Colonic mucosa (tissue), 4 donors: ENCODE measurements at regions not wholly inside any gene's neighbourhood (a gene's known extent, or its start where the extent isn't known, plus 50 kb on each side); places are given as distances from the start of the nearest gene placed in this dataset.

Experiments
- DNase-seq: peaks from one replicate; pipeline ENCODE4 v3.0.0-alpha.2; 2020
- H3K27ac ChIP-seq: fragments of 200-600 bp; one replicate; pipeline ENCODE4 v1.8.0; 2021
- H3K27me3 ChIP-seq: fragments of 200-600 bp; one replicate; pipeline ENCODE4 v1.8.0; 2021
- H3K36me3 ChIP-seq: fragments of 200-600 bp; one replicate; pipeline ENCODE4 v1.8.0; 2021
- H3K4me1 ChIP-seq: fragments of 200-600 bp; one replicate; pipeline ENCODE4 v1.8.0; 2021; ENCODE audit warnings: mild to moderate bottlenecking
- H3K4me3 ChIP-seq: fragments of 200-600 bp; one replicate; pipeline ENCODE4 v1.8.0; 2021
- H3K9ac ChIP-seq, 2 donors: one replicate each; pipeline ENCODE4 v1.7.0; 2013; ENCODE audit warnings: control low read depth in 2 of 2, low read depth in 2 of 2, low read length in 2 of 2
- H3K9me3 ChIP-seq: fragments of 200-600 bp; one replicate; pipeline ENCODE4 v1.8.0; 2021
- intact Hi-C: fragments of 100-400 bp; cut with DNase I; formaldehyde crosslinking; loops from one replicate; pipeline ENCODE4 v1.14.1; 2022
- TF ChIP-seq, protein P1 (sequence below): fragments of 200-600 bp; IDR thresholded peaks from one replicate; pipeline ENCODE4 v1.8.0; 2022; ENCODE audit warnings: antibody characterized with exemption, mild to moderate bottlenecking
- donor health status: healthy.
- donor health status: DM: no; HTN: no; CAD: no.
- donor health status: DM: no; HTN: no; CAD: no.

DNA sequence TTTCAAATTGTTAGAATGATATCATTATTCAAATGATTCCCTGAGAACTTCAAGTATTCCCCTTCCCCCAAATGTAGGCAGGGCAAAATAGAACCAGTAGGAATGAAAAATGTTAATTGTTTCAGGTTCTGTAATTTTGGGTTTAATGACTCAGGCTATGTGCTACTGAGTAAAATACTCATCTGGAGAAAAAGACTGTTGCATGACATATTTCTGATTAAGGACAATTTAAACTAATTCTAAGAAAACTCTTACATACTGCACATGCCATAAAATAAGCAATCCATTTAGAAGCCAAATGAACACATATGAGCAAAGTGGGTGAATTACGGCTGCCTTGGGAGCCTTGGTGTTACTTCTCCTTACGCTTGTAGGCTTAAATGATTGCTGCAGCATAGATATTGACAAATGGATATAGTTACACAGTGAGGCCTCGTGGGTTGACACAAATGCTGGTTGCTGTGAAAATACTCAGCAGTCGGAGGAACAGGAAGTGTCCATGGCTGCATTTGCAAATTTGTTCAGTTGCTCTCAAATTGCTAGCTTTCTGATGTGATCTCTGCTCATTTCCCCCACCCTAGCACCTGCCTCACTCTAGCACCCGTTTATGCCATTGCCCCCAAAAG lies 174.9 kb upstream of the DMAC1 start:
- no peak overlapping the region for H3K27ac ChIP-seq
- H3K4me3 ChIP-seq, result no peak overlapping the region
- no peak overlapping the region for H3K9ac ChIP-seq
- H3K4me1 ChIP-seq, result no peaks in the 10 kb centered on the region
- TF ChIP-seq, protein P1, sequence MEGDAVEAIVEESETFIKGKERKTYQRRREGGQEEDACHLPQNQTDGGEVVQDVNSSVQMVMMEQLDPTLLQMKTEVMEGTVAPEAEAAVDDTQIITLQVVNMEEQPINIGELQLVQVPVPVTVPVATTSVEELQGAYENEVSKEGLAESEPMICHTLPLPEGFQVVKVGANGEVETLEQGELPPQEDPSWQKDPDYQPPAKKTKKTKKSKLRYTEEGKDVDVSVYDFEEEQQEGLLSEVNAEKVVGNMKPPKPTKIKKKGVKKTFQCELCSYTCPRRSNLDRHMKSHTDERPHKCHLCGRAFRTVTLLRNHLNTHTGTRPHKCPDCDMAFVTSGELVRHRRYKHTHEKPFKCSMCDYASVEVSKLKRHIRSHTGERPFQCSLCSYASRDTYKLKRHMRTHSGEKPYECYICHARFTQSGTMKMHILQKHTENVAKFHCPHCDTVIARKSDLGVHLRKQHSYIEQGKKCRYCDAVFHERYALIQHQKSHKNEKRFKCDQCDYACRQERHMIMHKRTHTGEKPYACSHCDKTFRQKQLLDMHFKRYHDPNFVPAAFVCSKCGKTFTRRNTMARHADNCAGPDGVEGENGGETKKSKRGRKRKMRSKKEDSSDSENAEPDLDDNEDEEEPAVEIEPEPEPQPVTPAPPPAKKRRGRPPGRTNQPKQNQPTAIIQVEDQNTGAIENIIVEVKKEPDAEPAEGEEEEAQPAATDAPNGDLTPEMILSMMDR, result no peak
- no peaks in the 10 kb centered on the region for H3K27me3 ChIP-seq
- intact Hi-C loops, result no loop called here
- H3K9me3 ChIP-seq, result no peaks in the 10 kb centered on the region
- no peak for DNase-seq
- no peaks in the 10 kb centered on the region for H3K36me3 ChIP-seq

DNA sequence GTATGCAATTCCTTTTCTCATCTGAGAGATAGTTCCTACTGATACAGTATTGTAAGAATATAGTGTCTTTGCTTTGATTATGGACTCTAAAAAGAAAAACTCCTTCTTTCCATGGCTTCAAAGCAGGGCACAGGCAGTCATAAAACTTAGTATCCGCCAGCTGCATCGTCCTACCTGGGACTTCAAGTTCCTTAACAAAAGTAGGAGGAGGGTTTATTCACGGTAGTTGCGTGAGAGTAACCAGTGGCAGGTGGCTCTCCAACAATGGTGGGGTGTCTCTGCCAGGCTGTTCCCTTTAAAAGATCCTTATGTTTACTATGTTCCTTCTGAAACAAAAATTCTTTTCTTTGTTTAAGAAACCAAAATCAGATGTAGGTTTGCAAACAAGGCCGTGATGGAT lies 173.5 kb upstream of the DMAC1 start:
- Histone ChIP-seq H3K27ac (no peak overlapping the region), H3K4me3 (no peak overlapping the region), H3K4me1 (no peaks in the 10 kb centered on the region), H3K9me3 (no peaks in the 10 kb centered on the region), H3K36me3 (no peaks in the 10 kb centered on the region), H3K27me3 (no peaks in the 10 kb centered on the region), H3K9ac (no peak overlapping the region)
- intact Hi-C loops, result no loop called here
- TF ChIP-seq, protein P1, result no peak
- DNase-seq, result no peak

DNA sequence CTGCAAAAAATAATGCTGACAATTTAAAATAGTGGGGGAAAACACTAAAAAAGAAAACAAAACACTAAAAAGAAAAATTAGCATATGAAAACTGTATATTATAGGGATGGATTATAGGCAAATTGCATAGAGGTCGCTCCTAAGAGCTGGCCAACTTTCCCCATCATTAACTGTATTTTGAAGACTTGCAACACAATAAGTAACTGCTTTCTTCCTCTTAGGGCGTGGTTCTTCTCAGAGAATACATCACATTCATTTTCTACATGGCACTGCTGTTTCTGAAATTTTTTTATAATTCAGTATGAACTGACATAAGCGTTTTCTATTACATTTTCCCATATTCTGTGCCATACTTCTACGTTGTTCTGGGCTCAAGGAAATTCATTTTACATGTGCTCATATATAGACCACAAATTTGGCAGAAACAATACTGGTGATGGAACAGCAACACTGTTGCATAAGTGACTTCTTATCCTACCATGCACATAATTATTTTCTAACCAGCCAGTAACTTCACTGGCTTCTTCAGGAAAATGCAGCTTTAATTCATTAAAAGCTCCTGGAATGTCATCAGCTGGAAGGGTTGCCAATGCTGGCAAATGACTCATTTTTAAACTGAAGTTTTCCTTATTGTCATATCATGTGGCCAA lies 171.2 kb upstream of the DMAC1 start:
- no peak for DNase-seq
- Histone ChIP-seq H3K9ac (no peak overlapping the region), H3K27ac (no peak overlapping the region), H3K27me3 (no peaks in the 10 kb centered on the region), H3K36me3 (no peaks in the 10 kb centered on the region), H3K9me3 (no peaks in the 10 kb centered on the region), H3K4me3 (no peak overlapping the region), H3K4me1 (peaks cover 4% of the 10 kb centered on the region)
- intact Hi-C loops, result no loop called here
- TF ChIP-seq, protein P1, result no peak

DNA sequence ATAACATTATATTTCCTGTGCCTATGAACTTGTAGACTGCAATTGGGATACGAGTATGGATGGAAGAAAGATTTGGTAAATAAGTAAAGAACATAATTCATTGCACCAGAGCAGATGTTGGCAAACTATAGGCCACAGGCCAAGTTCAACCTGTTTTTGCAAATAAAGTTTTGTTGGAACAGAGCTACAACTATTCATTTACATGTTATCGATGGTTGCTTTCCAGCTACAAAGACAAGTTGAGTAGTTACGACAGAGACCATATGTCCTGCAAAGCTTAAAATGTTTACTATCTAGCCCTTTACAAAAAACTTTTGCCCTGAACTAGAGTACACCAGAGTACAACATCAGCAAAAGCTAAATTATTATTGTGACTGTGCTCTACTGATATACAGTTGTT lies 169.1 kb upstream of the DMAC1 start:
- H3K36me3 ChIP-seq, result no peaks in the 10 kb centered on the region
- H3K4me3 ChIP-seq, result no peak overlapping the region
- DNase-seq, result no peak
- H3K27ac ChIP-seq, result no peak overlapping the region
- peaks cover 4% of the 10 kb centered on the region for H3K4me1 ChIP-seq
- intact Hi-C loops, result no loop called here
- H3K9ac ChIP-seq, result no peak overlapping the region
- TF ChIP-seq, protein P1, result no peak
- H3K9me3 ChIP-seq, result no peaks in the 10 kb centered on the region
- H3K27me3 ChIP-seq, result no peaks in the 10 kb centered on the region

DNA sequence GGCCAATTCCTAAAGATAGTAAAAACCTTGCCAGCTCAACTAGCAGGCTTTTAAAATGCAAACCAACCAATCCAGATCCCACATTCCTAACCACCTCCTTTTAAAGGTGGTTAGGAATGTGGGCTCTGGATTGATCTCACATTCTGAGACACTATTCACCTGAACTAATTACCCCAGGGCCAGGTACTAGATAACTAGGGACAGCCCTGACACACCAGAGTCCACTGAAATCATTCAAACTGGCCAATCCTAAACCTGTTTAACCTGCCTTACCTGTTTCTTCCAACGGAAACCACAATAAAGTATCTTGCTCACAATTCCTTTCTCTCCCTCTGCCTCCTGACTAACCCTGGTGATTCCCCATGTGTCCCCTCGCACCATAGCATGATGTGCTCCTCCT lies 168.3 kb upstream of the DMAC1 start:
- intact Hi-C loops, result no loop called here
- Histone ChIP-seq H3K4me1 (peaks cover 4% of the 10 kb centered on the region), H3K36me3 (no peaks in the 10 kb centered on the region), H3K4me3 (no peak overlapping the region), H3K9ac (no peak overlapping the region), H3K27me3 (no peaks in the 10 kb centered on the region), H3K9me3 (no peaks in the 10 kb centered on the region), H3K27ac (peak overlapping the region; percentile 51)
- TF ChIP-seq, protein P1, result no peak
- DNase-seq, result peak; percentile 64
